C1 segment of cervical spinal cord (tissue), 14 donors: ENCODE measurements at regions not wholly inside any gene's neighbourhood (a gene's known extent, or its start where the extent isn't known, plus 50 kb on each side); places are given as distances from the start of the nearest gene placed in this dataset.
"Not testable (repeated sequence)": the region's sequence is repeated elsewhere in the genome, so short reads cannot be mapped to it uniquely, and the experiment has no call there.

Source experiments
- DNase-seq, 14 donors: peaks; one replicate each; lab custom pipeline; 2025; lab: John Stamatoyannopoulos, UW

GRCh38 chr7:68793513-68793912 is 804.8 kb upstream of the AUTS2 start:
- no peak for DNase-seq

- DNase-seq, result no peak
Observed at GRCh38 chr7:68800316-68800715, 798.0 kb upstream of the AUTS2 start.

GRCh38 chr7:68805159-68805558 is 793.1 kb upstream of the AUTS2 start:
- DNase-seq, result no peak

- DNase-seq, result no peak
Observed at GRCh38 chr7:68807666-68808065, 790.6 kb upstream of the AUTS2 start.

GRCh38 chr7:68813551-68814080 is 784.7 kb upstream of the AUTS2 start:
- no peak for DNase-seq

GRCh38 chr7:68816491-68816890 is 781.8 kb upstream of the AUTS2 start:
- no peak for DNase-seq

DNA sequence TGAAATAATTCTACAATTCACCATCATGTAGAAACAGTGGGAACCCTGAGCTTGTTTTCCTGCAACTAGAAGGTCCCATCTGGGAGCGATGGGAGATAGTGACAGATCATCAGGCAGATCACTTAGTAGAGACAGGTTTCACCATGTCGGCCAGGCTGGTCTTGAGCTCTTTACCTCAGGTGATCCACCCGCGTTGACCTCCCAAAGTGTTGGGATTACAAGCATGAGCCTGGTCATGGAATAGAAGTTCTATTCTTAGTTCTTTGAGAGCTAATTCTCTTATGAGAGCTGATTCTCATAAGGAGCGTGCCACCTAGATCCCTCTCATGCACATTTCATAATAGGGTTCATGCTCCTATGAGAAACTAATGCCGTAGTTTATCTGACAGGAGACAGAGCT is 778.0 kb upstream of the AUTS2 start:
- DNase-seq, result no peak

DNA sequence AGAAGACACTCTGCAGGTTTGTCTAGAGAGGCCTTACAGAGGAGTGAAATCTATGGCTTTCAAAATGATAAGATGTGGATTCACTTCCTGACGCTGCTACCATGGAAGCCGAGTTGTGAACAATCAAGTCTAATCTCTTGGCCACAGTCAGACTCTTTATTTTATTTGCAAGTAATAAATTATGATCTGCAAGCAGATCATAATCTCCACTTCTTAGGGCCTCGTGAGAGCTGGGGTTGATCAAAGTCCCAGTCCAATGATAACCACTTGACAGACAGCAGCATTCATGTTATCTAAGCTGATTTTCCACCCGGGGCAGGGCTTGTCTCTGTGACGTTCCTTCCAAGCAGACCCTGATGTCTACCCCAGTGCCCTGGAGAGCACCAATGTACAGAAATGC is 776.4 kb upstream of the AUTS2 start:
- DNase-seq, result no peak

- DNase-seq, result no peak
Observed at GRCh38 chr7:68823996-68824780, 774.1 kb upstream of the AUTS2 start.

DNA sequence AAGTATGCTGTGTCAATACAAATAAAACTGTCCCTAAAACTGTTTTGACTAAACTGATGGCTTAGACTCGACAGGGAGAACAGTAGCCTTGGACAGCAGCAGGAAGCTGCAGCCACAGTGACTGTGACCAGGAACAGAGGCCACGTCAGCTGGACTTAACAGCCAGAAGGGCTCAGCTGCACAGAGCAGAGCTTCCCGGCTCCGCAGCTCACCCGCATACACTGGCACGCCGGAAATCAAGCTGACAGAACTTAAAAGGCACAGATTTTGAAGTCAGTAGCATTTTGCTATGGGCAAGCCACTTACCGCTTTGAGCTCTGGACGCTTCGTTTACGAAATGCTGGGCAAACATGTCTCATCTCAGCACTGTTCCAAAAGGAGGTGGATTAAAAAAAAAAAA is 769.7 kb upstream of the AUTS2 start:
- no peak for DNase-seq

- DNase-seq, result no peak
Observed at GRCh38 chr7:68833422-68833821, 764.9 kb upstream of the AUTS2 start.

GRCh38 chr7:68839014-68839413 is 759.3 kb upstream of the AUTS2 start:
- no peak for DNase-seq

- no peak for DNase-seq
Observed at GRCh38 chr7:68840991-68841390, 757.3 kb upstream of the AUTS2 start.

- not testable (repeated sequence) for DNase-seq
Observed at GRCh38 chr7:68843985-68844384, 754.3 kb upstream of the AUTS2 start.

DNA sequence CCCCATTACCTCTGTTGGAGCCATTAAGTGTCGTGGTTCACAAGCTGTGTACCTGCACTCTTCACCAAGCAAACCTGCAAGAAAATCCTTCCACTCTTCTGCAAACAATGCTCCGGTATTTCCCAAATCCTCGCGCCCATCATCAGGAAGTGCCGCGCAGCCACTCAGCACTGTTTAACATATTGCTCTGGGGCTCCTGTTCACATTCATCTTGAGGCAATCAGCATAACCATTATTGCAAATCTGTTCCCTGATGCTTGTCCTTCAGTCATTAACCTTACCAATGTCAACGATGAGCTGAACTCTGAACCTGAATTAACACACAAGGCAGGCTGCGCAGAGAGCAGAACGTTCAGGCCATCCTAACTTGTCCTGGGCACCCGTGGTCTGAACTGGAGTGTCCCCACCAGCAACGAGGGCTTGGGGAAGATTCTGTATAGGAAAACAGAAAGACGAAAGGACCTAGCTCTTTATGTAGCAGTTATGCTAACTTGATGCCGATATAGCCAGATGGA is 751.4 kb upstream of the AUTS2 start:
- DNase-seq, result no peak

GRCh38 chr7:68853254-68853653 is 745.0 kb upstream of the AUTS2 start:
- no peak for DNase-seq

DNA sequence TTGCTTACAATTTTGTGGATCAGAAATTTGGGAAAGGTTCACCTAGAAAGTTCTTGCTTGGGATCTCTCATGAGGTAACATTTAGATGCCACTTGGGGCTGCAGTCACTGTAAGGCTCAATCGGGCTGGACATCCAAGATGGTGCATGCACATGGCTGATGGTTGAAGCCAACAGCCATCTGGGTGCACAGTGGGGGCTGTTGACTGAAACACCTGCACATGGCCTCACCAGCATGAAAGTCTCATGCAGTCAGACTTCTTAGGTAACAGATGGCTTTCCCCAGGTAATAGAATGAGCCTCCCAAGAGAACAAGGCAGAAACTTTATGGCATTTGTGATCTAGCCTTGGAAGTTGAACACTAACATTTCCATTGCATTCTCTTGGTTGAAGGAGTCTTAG is 740.7 kb upstream of the AUTS2 start:
- no peak for DNase-seq

DNA sequence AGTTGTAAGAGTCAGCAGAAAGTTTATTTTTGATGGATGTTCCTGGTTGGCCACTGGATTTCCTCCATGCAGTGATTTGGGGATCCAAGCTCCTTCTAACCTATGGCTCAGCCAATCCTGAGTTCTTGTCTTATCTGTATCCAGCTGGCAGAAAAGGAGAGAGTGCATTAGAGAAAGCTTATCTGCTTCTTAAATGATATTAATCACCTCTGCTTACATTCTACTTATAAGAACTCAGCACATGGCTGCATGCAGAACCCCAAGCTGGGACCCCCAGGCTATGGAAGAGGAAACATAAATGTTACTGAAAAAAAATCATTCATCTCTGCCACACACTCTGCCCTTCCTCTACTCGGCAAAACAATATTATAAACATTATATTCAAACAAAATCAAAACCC is 739.8 kb upstream of the AUTS2 start:
- DNase-seq, result no peak

- DNase-seq, result no peak
Observed at GRCh38 chr7:68861171-68861570, 737.1 kb upstream of the AUTS2 start.

- DNase-seq, result no peak
Observed at GRCh38 chr7:68862261-68862660, 736.0 kb upstream of the AUTS2 start.

DNA sequence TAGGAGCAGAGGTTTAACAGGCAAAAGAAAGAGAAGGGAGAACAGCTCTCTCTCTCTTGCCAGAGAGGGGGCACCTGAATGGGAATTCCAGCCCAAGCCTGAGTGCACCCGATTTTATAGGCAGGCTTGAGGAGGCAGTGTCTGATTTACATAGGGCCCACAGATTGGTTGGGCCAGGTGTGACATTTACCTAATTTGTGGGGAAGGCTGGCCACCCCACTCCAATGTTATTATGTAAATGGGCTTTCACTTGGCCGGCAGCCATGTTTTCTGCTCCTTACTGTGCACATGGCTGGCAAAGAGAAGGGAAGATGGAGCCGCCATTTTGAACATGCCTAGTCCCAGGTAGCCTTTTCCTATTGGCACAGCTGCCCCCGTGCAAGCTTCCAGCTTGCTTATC is 735.5 kb upstream of the AUTS2 start:
- no peak for DNase-seq

- no peak for DNase-seq
Observed at GRCh38 chr7:68865351-68866199, 732.7 kb upstream of the AUTS2 start.

GRCh38 chr7:68866200-68866570 is 732.1 kb upstream of the AUTS2 start:
- no peak for DNase-seq
